GM18505 (cell line): ENCODE measurements at regions not wholly inside any gene's neighbourhood (a gene's known extent, or its start where the extent isn't known, plus 50 kb on each side); places are given as distances from the start of the nearest gene placed in this dataset.

Experiments used
- ATAC-seq: cut with Tn5 transposase; IDR thresholded peaks from one replicate; pipeline ENCODE4 v1.9.1; 2021; ENCODE audit not compliant: unreplicated experiment
- POLR2A ChIP-seq: IDR thresholded peaks from 4 replicates; pipeline ENCODE4 v1.6.1; 2011; ENCODE audit warnings: borderline replicate concordance; ENCODE audit not compliant: insufficient read depth, insufficient read length; ENCODE audit errors: extremely low read depth

DNA sequence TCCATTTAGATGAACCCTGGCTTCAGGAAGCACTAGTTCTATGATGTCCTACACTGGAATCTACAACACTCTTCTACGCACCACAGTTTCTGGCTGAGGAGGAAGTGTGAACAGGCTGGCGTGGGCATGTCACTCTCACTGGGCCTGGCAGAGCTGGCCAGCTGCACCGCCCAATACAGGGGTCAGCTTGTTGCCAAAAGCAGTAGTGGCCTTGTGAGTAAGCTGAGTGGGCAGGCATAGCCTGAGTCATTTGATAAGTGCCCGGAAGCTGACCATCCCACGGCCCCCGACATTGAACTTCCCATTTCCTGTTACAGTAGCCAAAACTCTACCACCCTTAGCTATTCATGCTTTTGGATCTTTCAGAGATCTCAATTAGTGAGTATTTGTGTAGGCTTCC lies 240.9 kb upstream of the SERP2 start:
- TF ChIP-seq POLR2A = no peak
- no peak for ATAC-seq

DNA sequence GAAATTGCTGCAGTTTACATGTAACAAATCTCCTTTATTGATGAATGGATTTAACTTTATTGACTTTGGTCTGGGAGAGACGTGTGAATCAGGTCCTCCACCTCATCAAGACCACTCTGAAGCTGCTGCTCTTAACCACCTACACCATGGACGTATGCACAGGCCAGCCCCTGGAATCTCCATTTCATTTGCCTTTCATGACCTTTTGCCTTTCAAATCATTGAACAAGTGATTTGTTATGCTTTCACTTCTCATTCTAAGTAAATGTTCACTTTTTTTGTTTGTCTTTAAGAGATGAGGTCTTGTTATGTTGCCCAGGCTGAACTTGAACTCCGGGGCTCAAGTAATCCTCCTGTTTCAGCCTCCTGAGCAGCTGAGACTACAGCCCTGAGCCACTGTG lies 240.0 kb upstream of the SERP2 start:
- no peak for ATAC-seq
- TF ChIP-seq POLR2A = no peak

DNA sequence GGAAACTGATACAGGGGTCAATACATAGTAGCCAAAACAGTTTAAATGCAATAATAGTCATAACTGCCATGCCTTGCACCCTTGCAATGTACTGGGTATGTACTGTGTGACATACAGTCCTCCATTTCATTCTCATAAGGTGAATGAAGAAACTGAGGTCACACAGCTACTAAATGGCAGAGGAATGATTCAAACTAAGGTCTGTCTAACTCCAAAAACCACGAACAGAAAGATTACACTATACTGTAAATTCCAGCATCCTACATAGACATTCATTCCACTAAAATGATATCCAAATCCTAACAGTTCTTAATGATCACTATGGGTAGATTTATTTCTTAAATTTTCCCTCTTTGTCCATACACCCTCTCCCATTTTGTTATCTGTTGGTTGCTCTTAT lies 238.1 kb upstream of the SERP2 start:
- TF ChIP-seq POLR2A = no peak
- no peak for ATAC-seq

DNA sequence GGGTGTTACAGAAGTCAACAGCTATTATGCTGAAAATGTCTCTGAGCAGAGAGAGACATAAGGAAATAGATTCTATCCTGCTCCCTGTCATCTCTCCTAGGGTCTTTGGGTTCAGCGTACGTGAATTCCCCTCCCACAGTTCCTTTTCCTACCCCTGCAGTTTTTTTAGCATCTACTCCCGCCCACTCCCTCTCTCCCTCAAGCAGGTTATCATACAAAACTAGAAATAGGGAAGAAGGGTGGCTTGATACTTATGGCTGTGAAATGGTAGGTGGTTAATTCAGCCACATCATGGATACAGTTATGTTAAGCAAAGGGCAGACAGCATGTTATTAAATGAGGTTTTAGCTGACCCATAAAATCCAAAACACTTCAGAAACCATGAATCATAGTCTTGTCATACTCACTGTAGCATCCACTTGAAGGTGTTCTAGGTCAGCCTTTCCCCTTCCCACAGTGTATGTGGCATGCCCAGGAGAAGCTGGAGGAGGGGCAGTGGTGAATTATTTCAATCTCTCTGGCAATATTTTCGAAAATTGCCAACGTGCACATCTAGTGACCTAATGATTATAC lies 236.8 kb upstream of the SERP2 start:
- no peak for ATAC-seq
- TF ChIP-seq POLR2A = no peak

DNA sequence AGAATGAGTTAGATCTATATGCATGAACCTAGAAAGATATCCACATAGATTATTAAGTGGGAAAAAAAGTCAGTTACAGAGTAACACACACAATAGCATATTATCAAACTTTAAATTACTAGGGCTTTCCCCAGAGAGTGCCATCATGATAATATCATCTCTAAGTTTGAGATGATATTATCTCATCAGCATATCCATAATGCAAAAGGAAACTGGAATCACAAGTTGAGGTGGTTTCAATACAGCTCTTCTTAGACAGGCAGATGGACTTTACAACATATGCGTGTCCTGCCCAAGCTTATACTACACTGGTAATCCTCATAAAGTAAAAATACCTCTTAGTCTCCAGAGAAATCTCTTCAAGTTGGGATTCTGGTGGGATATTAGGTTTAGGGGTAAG lies 236.2 kb upstream of the SERP2 start:
- no peak for ATAC-seq
- TF ChIP-seq POLR2A = no peak

DNA sequence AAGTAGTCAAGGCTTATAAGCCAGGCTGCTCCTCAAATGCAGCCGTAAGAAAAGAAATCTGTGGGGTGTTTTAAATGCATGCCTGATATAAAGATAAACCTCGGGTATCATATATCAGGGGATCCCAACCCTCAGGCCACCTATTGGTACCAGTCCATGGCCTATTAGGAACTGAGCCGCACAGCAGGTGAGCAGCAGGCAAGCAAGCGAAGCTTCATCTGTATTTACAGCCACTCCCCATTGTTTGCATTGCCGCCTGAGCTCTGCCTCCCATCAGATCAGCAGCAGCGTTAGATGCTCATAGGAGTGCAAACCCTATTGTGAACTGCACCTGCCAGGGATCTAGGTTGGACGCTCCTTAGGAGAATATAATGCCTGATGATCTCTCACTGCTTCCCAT lies 233.5 kb upstream of the SERP2 start:
- ATAC-seq = no peak

DNA sequence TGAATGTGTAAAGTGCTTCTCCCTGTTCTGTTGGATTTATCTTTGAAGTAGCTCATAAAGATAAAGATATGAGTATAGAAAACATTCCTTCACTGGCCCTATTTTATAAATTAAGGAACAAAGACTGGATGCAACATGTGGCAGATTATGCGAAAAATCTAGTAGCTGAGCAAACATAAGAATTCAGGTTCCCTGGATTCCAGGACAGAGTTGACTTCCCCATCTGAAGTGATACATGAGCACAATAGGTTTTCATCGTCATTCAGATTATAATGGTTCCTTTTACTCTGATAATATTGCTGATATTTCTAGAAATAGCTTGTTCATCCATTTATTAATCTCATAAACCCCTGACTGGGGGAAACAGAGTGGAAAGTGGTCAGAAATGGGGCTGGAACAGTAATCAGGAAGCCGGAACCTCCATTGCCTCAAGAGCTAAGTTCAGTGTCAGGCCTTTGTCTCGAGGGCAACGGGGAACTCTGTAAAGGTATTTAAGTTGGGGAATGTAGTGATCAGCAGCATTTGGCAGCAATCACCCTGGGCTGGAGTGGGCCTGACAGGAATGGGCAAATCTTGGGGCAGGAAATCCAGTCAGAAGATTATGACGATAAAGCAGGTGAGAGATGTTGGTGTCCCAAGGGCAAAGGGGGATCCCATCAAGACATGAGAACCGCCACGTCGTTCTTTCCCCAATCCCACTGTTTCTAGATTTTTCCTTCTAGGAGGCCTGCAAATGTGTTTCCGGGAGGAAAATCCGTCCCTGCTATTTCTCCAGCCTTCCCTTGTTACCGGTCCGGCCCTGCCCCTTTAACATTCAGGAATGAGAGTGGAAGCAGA lies 232.5 kb upstream of the SERP2 start:
- no peak for TF ChIP-seq POLR2A
- no peak for ATAC-seq

More for the DNA sequence above, 233.5 kb upstream of the SERP2 start:
- no peak for TF ChIP-seq POLR2A

DNA sequence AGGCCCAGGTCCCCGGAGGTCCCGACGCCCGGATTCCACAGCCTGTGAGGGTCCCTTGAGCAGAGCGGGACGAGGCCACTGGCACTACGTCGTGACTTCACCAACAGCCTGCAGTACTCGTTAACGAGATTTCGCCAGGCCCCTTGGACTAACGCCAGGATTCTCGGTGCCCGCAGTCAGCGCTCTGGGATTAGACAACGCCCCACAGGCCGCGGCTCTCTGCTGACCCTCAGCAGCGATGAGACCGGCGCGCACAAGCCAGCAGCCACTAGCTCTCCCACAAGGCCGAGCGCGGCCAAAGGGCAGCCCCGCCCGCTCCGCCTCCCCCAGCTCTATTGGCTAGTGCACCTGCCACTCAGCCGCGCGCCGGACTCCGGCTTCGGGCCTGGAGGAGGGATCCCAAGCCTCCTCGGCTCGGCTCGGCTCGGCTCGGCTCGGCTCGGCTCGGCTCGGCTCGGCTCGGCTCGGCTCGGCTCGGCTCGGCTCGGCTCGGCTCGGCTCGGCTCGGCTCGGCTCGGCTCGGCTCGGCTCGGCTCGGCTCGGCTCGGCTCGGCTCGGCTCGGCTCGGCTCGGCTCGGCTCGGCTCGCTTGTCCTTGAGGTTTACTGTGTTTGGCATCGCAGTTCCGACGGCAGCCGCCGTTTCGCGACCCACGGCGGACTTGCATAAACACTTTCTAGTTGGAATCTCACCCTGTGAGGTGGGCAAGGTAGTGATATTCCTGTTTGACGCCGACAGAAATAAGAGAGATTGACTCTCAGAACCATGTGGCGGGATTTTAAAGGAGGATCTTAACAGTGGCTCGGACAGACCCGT lies 231.7 kb upstream of the SERP2 start:
- peak; percentile 100 for ATAC-seq
- TF ChIP-seq POLR2A = peak; percentile 95

DNA sequence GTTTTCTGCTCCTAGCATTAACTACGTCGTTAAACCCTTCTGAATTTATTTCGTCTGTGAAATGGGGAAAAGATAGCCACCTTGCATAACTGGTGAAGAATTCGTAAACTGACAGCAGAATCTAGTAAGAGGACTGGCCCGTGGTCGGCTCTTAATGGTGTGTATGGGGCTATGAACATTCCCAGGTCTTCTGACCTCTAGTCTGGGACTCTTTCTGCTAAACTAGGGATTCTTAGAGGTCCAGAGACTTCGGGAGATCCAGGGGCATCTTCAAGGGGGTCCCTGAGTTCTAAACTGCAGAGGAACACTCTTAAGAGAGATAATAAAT lies 231.1 kb upstream of the SERP2 start:
- peak; percentile 2 for ATAC-seq
- TF ChIP-seq POLR2A = no peak

DNA sequence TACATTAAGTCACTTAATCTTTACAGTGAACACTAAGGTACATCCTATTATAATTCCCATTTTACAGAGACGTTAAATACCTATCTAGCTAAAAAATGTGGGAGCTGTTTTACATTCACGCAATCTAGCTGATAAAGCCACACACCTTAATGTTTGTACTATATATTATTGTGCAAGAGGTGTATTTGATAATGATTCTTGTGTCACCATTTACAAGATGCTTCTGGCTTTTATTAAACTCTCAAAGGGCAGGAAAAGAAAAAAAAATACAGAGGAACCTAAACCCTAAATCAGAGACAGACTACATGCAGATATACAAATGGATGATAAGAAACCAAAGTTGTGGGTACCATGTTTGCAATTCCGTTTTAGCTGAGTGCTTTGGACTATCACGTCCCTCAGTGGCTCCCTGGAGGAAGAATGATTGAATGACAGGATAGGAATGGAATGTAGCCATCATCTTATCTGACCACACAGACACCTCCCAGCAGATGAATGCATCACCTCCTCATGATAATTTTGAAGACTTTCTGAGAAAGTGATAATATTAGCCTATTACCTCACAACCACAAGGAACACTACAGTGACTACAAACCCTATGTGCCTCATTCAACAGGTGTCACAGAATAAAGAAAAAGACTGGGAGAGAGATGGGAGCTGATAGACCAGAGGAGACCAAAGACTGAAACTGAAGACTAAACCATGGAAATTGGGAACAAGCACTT lies 230.5 kb upstream of the SERP2 start:
- no peak for TF ChIP-seq POLR2A
- no peak for ATAC-seq

DNA sequence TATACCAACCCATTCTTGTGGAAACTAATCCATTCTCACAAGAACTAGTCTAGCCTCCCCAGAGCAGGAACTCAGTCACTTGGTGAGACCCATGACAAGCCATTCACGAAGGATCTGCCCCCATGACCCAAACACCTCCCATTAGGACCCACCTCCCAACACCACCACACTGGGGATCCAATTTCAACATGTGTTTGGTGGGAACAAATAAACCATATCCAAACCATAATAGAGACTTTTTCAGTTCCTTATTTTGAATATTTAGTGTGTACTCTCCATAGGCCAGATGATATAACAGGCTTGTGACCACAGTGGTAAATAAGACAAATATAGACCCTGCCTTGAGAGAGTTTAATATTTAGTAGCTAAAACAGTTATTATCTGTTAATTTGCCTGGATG lies 227.5 kb upstream of the SERP2 start:
- ATAC-seq = no peak
- TF ChIP-seq POLR2A = no peak

DNA sequence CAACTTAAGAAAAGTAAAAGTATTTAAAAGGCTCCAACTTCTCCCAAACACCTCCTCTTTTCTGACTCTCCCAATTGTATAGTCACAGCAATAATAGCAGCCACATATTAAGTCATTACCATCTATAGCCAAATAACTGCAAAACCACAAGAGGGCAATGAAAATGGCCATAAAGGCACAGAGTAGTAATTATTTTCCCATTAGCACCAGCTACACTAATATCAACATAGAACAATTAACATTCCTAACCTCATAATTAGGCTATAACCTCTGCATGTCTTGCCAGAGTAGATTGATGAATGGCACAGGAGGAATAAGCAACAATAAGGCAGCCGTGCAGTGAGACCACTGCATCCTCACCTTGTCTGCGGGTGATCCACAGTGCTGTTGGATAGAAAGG lies 226.4 kb upstream of the SERP2 start:
- TF ChIP-seq POLR2A = no peak
- ATAC-seq = no peak

DNA sequence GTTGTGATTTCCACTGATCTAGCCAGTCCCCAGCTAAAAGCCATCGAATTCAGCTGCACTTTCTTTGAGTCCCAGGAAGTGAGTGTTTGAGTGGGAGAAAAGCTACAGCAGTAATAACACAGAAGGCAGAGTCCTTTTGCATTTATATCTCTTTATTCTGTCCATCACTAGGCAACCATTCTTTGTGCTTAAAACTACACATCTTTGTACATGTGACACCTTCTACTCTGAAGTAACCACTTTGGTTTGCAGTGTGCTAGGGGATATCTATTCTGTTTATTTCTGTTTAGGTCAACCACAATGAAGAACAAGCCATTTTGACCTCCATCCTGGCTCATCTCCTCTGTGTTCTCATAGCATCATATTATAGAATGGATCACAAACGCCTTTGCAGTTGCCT lies 226.0 kb upstream of the SERP2 start:
- no peak for ATAC-seq

More for the DNA sequence above, 226.0 kb upstream of the SERP2 start:
- no peak for TF ChIP-seq POLR2A
